A204.1 (cell line): ENCODE measurements at regions not wholly inside any gene's neighbourhood (a gene's known extent, or its start where the extent isn't known, plus 50 kb on each side); places are given as distances from the start of the nearest gene placed in this dataset.
"Not testable (repeated sequence)": the region's sequence is repeated elsewhere in the genome, so short reads cannot be mapped to it uniquely, and the experiment has no call there.

Experiments used
- FAIRE-seq: peaks from 2 replicates; lab custom pipeline; 2012; peaks lifted over from hg19 to GRCh38; lab: Jason Lieb, UNC

- no peak for FAIRE-seq
These were observed 147.6 kb upstream of the TRPM3 start for GRCh38 chr9:71268871-71269635.

- no peak for FAIRE-seq
These were observed 142.0 kb upstream of the TRPM3 start for GRCh38 chr9:71263451-71263850.

GRCh38 chr9:71260419-71260818, 139.0 kb upstream of the TRPM3 start:
- not testable (repeated sequence) for FAIRE-seq

GRCh38 chr9:71254592-71255277, 133.3 kb upstream of the TRPM3 start:
- FAIRE-seq = no peak

GRCh38 chr9:71253011-71253410, 131.6 kb upstream of the TRPM3 start:
- no peak for FAIRE-seq

GRCh38 chr9:71250581-71250980, 129.2 kb upstream of the TRPM3 start:
- no peak for FAIRE-seq

- FAIRE-seq = peak; percentile 96
These were observed 128.4 kb upstream of the TRPM3 start for GRCh38 chr9:71249729-71250317.

- FAIRE-seq = no peak
These were observed 124.2 kb upstream of the TRPM3 start for GRCh38 chr9:71245651-71246050.

- no peak for FAIRE-seq
These were observed 122.5 kb upstream of the TRPM3 start for GRCh38 chr9:71243951-71244350.

- no peak for FAIRE-seq
These were observed 120.7 kb upstream of the TRPM3 start for GRCh38 chr9:71242081-71242480.

- FAIRE-seq = no peak
These were observed 115.6 kb upstream of the TRPM3 start for GRCh38 chr9:71237051-71237450.

- no peak for FAIRE-seq
These were observed 112.2 kb upstream of the TRPM3 start for GRCh38 chr9:71233646-71234045.

GRCh38 chr9:71223953-71224538, 102.6 kb upstream of the TRPM3 start:
- FAIRE-seq = no peak

GRCh38 chr9:71218774-71219173, 97.4 kb upstream of the TRPM3 start:
- FAIRE-seq = no peak

- FAIRE-seq = no peak
These were observed 92.2 kb upstream of the TRPM3 start for GRCh38 chr9:71213633-71214032.

GRCh38 chr9:71210326-71210725, 88.9 kb upstream of the TRPM3 start:
- no peak for FAIRE-seq

- FAIRE-seq = no peak
These were observed 88.5 kb upstream of the TRPM3 start for GRCh38 chr9:71209890-71210289.

- no peak for FAIRE-seq
These were observed 81.5 kb upstream of the TRPM3 start for GRCh38 chr9:71202931-71203330.

GRCh38 chr9:71191708-71192107, 70.3 kb upstream of the TRPM3 start:
- no peak for FAIRE-seq

GRCh38 chr9:71183251-71183650, 61.8 kb upstream of the TRPM3 start:
- no peak for FAIRE-seq

GRCh38 chr9:71179183-71179582, 57.8 kb upstream of the TRPM3 start:
- no peak for FAIRE-seq

GRCh38 chr9:71177901-71178300, 56.5 kb upstream of the TRPM3 start:
- FAIRE-seq = no peak

GRCh38 chr9:71171517-71171916, 50.1 kb upstream of the TRPM3 start:
- no peak for FAIRE-seq
